Mucosa of gallbladder (tissue), 1 donor: ENCODE measurements at regions not wholly inside any gene's neighbourhood (a gene's known extent, or its start where the extent isn't known, plus 50 kb on each side); places are given as distances from the start of the nearest gene placed in this dataset.
"Not testable (repeated sequence)": the region's sequence is repeated elsewhere in the genome, so short reads cannot be mapped to it uniquely, and the experiment has no call there.

Experiments
- DNase-seq: peaks from one replicate; pipeline ENCODE4 v3.0.0-alpha.2; 2020; ENCODE audit warnings: low spot score
- donor health status: DM: no; HTN: no; CAD: no.

DNA sequence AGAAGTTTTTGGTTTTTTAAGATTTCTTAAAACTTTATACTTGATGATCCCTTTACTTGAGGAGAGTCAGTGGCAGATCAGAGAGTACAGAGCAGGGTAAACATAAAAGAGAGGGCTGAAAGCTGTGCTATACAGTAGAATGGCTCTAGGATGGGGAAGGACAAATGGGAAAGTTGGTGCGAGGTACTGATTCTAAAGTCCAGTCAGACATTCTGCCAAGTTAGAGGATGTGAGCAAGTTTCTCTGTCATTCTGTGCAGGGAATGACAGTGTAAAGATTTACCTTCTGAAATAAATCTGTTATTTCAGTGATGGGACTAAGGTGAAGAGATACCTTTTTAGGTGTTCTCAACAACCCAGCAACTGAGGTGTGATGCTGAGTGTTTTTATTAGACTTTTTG is 100.1 kb upstream of the GBE1 start:
- no peak for DNase-seq

DNA sequence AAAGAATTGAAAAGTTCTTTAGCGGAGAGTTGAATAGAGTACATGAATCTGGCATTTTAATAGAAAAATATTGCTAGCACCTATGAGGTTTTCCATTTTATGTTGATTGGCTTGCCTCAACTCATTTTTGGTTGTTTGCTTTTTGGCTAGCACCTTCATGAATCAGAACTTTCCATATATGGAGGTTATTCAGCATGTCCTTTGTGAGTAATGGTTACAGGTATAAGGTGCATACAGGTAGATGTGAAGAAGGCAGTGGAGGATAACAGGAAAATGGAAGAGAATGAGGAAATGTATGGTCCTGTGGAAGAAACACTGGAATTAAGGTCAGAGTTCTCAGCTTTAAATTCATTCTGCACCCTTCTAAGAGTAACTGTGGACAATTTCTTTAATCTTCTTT is 98.1 kb upstream of the GBE1 start:
- no peak for DNase-seq

DNA sequence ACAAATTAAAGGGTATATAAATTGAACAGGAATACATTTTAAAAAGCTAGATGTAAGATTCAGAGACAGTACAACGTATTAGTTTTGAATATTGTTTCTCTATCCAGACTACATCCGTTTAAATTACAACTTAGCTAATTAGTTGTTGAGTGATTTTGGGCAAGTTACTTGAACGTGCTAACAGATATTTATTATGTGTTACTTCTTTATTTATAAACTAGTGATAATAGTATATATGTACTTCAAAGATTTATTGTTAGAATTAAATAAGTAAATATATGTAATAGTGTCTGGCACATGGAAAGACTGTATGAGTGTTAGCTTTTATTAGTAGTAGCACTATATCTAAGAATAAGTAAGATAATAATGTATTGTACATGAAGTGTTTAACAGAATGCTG is 92.0 kb upstream of the GBE1 start:
- no peak for DNase-seq

DNA sequence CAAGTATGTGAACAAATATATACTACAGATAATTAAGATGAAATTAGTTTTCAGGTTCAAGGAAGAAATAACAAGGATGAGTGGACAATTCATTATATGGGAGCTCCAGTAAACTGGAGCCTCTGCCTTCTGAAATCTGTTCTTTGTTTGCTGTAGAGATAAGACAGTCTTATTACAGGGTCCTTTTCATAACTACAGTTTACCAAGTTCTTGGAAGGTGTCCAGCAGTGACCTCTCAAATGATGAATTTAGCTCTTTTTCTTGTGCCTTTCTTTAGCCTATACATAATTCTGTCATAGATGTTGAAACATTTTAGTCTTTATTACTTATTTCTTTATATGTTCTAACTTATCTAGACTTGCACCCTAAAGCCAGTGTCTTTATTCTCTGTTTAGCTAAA is 89.7 kb upstream of the GBE1 start:
- DNase-seq, result no peak

DNA sequence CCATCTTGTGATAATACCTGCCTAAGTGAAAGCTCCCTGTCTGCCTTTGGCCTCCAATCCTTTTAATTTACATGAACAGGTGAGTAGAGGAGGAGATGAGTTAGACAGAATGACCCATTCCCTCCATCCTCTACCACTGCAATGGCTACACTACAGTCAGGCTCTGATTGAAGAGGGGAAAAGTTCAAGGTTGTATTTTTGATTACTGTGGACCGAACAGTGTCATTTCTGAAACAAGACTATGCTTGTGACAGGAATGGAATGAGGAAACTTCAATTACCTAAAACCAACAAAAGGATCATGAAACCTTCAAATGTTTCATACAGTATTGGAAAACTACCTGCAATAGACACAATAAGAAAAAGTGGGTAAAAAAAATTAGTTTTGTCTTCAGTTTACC is 85.5 kb upstream of the GBE1 start:
- no peak for DNase-seq

DNA sequence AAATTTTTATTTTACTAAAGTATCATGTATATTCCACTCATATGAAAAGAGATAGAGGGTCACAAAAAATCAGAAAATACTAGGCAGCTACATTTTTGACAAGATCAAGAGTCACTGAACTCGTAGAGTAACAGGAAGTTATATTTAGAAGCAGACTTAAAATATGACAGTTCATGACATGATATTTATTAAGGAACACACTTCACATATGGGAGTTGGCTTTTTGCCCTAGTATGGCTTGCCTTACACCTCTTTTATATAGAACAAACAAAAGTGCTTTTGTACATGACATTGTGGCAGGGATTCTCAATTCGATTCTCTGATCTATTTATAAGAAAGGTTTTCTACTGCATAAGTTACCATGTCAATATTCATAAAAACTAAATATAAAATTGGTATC is 80.1 kb upstream of the GBE1 start:
- no peak for DNase-seq

DNA sequence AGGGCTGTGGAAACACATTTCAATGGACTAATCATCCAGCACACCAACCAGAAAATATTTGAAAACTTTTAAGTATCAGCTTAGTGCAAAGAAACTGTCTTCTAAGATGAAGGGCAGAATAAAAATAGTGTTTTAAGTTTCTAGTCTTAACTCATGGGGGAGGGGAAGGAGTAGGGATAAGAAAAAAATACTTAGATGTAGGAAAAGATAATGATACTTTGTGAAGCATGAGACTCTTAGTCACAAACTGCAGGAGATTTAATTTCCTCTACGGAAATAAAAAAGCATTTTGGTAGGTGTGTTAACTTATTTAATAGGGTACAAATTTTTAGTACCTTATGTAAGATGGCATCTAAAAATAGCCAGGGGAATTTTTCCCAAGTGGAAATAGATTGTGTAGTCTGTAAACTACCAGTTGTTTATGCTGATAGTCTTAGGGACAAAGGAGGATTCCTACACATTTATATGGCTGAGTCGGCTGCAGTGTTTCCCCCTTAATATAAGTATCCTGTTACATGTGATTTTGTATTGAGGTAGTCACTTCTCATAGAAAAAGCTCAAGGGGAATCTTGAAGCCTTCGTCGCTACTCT is 78.2 kb upstream of the GBE1 start:
- no peak for DNase-seq

DNA sequence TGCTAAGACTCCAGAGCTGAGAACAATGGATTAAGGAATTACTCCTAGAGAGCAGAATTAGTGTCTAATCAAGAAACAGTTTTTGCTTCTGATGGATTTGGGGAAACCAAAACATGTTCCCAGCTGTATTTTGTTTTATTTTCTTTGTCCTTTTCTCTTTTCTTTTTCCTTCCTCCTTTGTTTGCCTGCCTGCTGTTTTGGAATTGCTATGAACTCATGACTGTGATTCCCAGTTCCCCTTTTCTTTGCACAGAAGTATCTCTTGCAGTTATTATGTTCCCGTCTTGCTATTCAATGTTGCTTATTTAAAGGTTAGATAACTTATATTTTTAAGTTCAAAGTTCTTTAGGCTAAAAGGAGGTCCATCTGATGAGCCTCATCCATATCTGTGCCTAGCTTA is 77.0 kb upstream of the GBE1 start:
- DNase-seq, result no peak

DNA sequence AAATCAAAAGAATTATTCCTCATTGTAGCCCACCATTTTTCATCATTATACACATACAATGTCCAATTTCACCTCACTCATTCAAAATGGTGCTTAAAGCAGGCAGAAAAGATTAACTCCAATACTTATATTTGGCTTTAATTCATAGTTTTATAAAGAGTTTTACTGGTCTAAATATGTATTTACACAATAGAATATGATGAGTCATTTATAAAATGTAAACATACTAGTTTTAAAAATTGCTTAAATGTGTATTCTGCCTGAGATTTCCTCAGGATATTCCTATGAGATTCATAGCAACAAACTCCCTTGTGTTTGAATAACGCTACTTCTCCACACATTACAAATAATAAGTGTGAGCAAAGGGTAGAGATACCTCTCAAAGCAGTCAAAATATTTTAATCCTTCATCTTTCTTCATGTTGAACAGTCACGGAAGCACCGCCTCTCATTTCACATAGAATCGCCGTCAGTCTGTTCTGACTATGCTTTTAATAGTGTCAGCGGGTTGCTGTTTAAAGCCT is 75.7 kb upstream of the GBE1 start:
- no peak for DNase-seq

DNA sequence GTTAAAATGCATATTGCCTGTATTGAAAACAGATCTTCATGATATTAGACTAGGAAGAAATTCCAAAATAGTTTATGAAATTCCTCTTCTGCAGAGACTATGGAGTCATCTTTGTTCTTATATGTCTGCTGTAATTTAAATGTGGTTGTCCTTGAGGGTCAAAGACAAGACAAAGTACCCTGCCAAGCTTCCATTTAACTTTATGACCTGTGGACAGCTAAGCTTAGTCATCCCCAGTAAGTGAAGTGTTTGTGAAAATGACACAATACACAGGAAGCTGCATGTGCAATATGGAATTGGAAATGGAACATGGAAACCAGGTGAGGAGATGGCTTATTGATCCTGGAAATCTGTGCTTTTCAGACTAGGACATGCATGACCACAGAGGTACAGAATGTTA is 68.5 kb upstream of the GBE1 start:
- DNase-seq, result no peak

DNA sequence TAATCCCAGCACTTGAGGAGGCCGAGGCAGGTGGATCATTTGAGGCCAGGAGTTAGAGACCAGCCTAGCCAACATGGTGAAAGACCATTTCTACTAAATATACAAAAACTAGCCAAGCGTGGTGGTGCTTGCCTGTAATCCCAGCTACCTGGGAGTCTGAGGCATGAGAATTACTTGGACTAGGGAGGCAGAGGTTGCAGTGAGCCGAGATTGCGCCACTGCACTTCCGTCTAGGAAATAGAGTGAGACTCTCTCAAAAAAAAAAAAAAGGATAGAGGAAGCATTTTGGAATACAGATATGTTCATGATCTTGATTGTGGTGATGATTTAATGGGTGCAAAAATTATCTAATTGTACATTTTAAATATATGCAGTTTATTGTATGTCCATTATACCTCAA is 67.8 kb upstream of the GBE1 start:
- not testable (repeated sequence) for DNase-seq

DNA sequence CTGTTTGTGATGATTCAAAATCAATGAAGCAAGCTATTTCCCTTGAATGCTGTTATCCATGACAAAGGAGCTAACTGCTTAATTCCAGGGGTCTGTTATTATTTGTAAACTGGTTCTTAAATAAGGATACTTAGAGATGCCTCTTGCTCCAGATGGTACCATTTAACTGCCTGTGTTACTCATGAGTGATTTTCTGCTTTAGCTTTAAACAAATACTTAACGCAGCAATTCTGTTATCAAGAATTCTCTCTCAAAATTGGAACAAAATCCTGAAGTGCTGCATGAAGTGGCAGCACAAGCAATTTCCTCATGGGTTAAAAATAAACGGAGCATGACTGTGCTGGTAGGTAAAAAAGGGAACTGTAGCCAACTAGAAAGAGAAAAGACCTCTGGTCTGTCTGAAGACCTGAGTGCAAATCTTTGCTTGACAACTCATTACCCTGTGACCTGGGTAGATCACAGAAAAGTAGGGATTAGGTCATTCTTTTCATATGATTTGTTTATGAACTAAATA is 62.5 kb upstream of the GBE1 start:
- no peak for DNase-seq

DNA sequence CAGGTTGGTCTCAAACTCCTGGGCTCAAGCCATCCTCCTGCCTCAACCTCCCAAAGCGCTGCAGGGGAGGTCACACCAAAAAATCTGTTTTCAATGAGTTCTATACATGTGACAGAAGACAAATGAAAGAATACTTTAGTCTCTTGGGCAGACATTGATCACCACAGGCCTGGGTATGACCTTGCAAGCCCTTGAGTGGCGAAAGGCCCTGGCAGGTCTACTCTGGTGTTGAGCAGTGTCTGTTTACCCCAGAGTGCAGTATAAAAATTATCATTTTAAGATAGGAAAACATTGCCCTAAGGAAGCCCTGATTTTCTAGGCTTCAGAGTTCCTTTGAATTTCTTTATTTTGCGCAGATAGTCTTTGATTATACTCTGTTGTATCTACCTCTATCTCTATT is 61.6 kb upstream of the GBE1 start:
- DNase-seq, result no peak

DNA sequence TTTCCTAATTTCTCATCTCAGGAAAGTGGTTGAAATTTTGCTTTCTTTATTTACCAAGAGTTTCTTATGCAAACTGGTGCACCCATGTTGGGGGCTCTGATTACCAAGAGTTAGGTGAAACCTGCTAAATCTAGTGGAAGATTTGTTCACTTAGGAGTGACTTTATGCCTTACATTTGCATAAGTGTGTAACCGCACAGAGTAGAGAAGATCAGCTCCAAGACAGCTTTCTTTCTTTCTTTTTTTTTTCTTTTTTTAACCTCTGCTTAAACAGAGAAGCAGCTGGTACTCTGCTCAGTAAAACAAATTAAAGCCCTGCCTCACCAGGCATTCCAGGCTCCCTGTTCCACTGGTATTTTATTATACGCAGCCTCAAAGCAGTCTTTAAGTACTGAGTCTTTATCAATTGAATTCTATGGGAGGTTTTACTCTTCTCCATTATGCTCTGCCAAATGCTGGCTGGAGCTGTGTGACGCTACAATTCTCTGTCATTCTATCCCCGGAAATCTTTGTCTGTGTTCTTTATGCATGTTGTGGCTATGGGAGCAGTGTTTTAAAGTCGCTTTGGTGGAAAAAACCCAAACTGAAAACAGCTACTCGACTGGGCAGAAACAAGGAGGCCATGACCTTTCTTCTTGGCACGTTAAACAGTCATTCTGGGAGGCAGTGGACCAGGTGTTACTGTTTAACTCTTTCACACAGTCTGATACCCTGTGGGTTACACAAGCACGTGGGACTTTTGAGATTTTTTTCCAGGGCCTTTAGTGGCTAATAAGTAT is 55.2 kb upstream of the GBE1 start:
- no peak for DNase-seq

DNA sequence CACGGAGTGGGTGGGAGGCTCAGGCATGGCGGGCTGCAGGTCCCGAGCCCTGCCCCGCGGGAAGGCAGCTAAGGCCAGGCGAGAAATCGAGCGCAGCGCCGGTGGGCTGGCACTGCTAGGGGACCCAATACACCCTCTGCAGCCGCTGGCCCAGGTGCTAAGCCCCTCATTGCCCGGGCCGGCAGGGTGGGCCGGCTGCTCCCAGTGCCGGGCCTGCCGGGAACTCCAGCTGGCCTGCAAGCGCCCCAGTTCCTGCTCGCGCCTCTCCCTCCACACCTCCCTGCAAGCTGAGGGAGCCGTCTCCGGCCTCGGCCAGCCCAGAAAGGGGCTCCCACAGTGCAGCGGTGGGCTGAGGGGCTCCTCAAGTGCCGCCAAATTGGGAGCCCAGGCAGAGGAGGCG is 50.7 kb upstream of the GBE1 start:
- DNase-seq, result not testable (repeated sequence)
